ENCODE measurements at regions not wholly inside any gene's neighbourhood (a gene's known extent, or its start where the extent isn't known, plus 50 kb on each side); places are given as distances from the start of the nearest gene placed in this dataset.

DNA sequence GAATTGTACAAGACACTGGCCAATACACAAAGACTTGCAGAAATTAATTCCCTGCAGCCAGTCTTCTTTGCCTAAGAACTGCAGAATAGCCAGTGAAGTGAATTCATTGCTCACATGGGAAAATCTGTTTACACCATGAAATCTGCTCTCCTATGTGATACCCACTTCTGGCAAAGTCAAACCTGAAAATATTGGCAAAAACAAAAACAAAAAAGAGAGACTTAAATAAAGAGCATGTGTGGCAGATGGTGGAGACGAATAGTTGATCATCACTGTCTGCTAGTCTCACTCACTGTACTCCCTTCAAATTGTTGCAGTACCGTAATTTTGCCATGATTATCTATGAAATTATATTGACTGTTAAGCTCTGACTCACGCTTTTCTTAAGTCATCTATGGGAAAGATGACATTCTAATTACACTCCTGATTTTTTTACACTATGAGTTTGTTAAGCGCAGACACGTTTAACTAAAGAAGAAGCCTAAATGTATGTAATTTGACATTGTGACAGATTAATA, 406.8 kb downstream of the PCDH7 start:
- TF ChIP-seq POLR2AphosphoS5 (IDR thresholded peaks at IDR 0.05; ENCODE audit: low read depth, low read length) (no peak), SIN3A (IDR thresholded peaks at IDR 0.05; ENCODE audit: borderline replicate concordance, insufficient read depth, low read depth, low read length) (no peak), CTCF (IDR thresholded peaks at IDR 0.05) (no peak), TCF7L2 (IDR thresholded peaks at IDR 0.05; ENCODE audit: low read depth, low read length) (no peak)

All from Panc1 (cell line).